ENCODE measurements at regions not wholly inside any gene's neighbourhood (a gene's known extent, or its start where the extent isn't known, plus 50 kb on each side); places are given as distances from the start of the nearest gene placed in this dataset.

GRCh38 chr12:97322388-97322787, 140.2 kb upstream of the RMST start:
- H3K4me1 Mint-ChIP-seq (ENCODE audit: low read depth), result no peaks in the 10 kb centered on the region
- no peaks in the 10 kb centered on the region for H3K36me3 Mint-ChIP-seq (ENCODE audit: insufficient read depth)
- no peak for DNase-seq (ENCODE audit: low spot score, unreplicated experiment)
- no peak overlapping the region for H3K27ac Mint-ChIP-seq
- peaks cover 6% of the 10 kb centered on the region for H3K27me3 Mint-ChIP-seq
- no peak overlapping the region for H3K4me3 Mint-ChIP-seq (ENCODE audit: low read depth)
- H3K9me3 Mint-ChIP-seq (ENCODE audit: low read depth), result no peaks in the 10 kb centered on the region
- TF ChIP-seq CTCF (IDR thresholded peaks at IDR 0.05; ENCODE audit: unreplicated experiment), result no peak

- Mint-ChIP-seq H3K36me3 (ENCODE audit: insufficient read depth) (no peaks in the 10 kb centered on the region), H3K4me3 (ENCODE audit: low read depth) (no peak overlapping the region), H3K27me3 (peaks cover 6% of the 10 kb centered on the region), H3K27ac (no peak overlapping the region), H3K4me1 (ENCODE audit: low read depth) (no peaks in the 10 kb centered on the region), H3K9me3 (ENCODE audit: low read depth) (no peaks in the 10 kb centered on the region)
- TF ChIP-seq CTCF (IDR thresholded peaks at IDR 0.05; ENCODE audit: unreplicated experiment), result no peak
- DNase-seq (ENCODE audit: low spot score, unreplicated experiment), result no peak
These were observed 139.4 kb upstream of the RMST start for GRCh38 chr12:97323154-97323553.

- no peak for TF ChIP-seq CTCF (IDR thresholded peaks at IDR 0.05; ENCODE audit: unreplicated experiment)
- Mint-ChIP-seq H3K27me3 (peaks cover 6% of the 10 kb centered on the region), H3K4me3 (ENCODE audit: low read depth) (no peak overlapping the region), H3K4me1 (ENCODE audit: low read depth) (no peaks in the 10 kb centered on the region), H3K27ac (no peak overlapping the region), H3K36me3 (ENCODE audit: insufficient read depth) (no peaks in the 10 kb centered on the region), H3K9me3 (ENCODE audit: low read depth) (no peaks in the 10 kb centered on the region)
- DNase-seq (ENCODE audit: low spot score, unreplicated experiment), result no peak
These were observed 138.1 kb upstream of the RMST start for GRCh38 chr12:97324471-97324870.

- no peaks in the 10 kb centered on the region for H3K9me3 Mint-ChIP-seq (ENCODE audit: low read depth)
- H3K27ac Mint-ChIP-seq, result no peak overlapping the region
- no peak for TF ChIP-seq CTCF (IDR thresholded peaks at IDR 0.05; ENCODE audit: unreplicated experiment)
- no peaks in the 10 kb centered on the region for H3K27me3 Mint-ChIP-seq
- peaks cover 4% of the 10 kb centered on the region for H3K4me1 Mint-ChIP-seq (ENCODE audit: low read depth)
- no peak overlapping the region for H3K4me3 Mint-ChIP-seq (ENCODE audit: low read depth)
- DNase-seq (ENCODE audit: low spot score, unreplicated experiment), result no peak
- H3K36me3 Mint-ChIP-seq (ENCODE audit: insufficient read depth), result no peaks in the 10 kb centered on the region
These were observed 127.5 kb upstream of the RMST start for GRCh38 chr12:97335115-97335514.

- Mint-ChIP-seq H3K27me3 (no peaks in the 10 kb centered on the region), H3K4me1 (ENCODE audit: low read depth) (peaks cover 4% of the 10 kb centered on the region), H3K4me3 (ENCODE audit: low read depth) (no peak overlapping the region), H3K27ac (no peak overlapping the region), H3K36me3 (ENCODE audit: insufficient read depth) (no peaks in the 10 kb centered on the region), H3K9me3 (ENCODE audit: low read depth) (no peaks in the 10 kb centered on the region)
- TF ChIP-seq CTCF (IDR thresholded peaks at IDR 0.05; ENCODE audit: unreplicated experiment), result no peak
- DNase-seq (ENCODE audit: low spot score, unreplicated experiment), result no peak
These were observed 125.5 kb upstream of the RMST start for GRCh38 chr12:97336900-97337751.

All from progenitor cell of endocrine pancreas (in vitro differentiated cells).